OCI-LY7 (cell line): ENCODE measurements at regions not wholly inside any gene's neighbourhood (a gene's known extent, or its start where the extent isn't known, plus 50 kb on each side); places are given as distances from the start of the nearest gene placed in this dataset.
"Not testable (repeated sequence)": the region's sequence is repeated elsewhere in the genome, so short reads cannot be mapped to it uniquely, and the experiment has no call there.

Experiments used
- BruUV-seq: library from RNA; stranded (reverse); fragments of 400-500 nt; replicated peaks from 2 replicates; lab custom pipeline; 2021; lab: Mats Ljungman, UMichigan
- CTCF ChIA-PET: fragments of 300-600 bp; sonication (Branson Sonifier 250); formaldehyde crosslinking; loops from one replicate; lab custom pipeline; 2022; ENCODE audit warnings: antibody characterized with exemption; ENCODE audit not compliant: unreplicated experiment; lab: Charles Lee
- POLR2A ChIA-PET: fragments of 300-600 bp; sonication (Branson Sonifier 250); formaldehyde crosslinking; loops from one replicate; lab custom pipeline; 2022; ENCODE audit warnings: antibody characterized with exemption; lab: Charles Lee
- DNase-seq: peaks from one replicate; pipeline ENCODE4 v3.0.0-alpha.2; 2015; ENCODE audit warnings: low spot score
- H2AFZ ChIP-seq: fragments of 200-600 bp; sonication (generic), shearing (Covaris generic); 2 replicates; pipeline ENCODE4 v1.6.1; 2014; ENCODE audit warnings: mild to moderate bottlenecking, antibody characterized with exemption, low read length, moderate library complexity
- H3K27ac ChIP-seq: fragments of 200-600 bp; sonication (generic); 2 replicates; pipeline ENCODE4 v1.5.1; 2014; ENCODE audit warnings: mixed run types, low read depth, mild to moderate bottlenecking, moderate library complexity, low read length, inconsistent platforms; ENCODE audit not compliant: poor library complexity, severe bottlenecking
- H3K36me3 ChIP-seq: fragments of 200-600 bp; sonication (generic); 2 replicates; pipeline ENCODE4 v1.6.1; 2014; ENCODE audit warnings: mild to moderate bottlenecking, antibody characterized with exemption, low read length, moderate library complexity, mixed read lengths; ENCODE audit not compliant: insufficient read depth
- H3K4me1 ChIP-seq: fragments of 200-600 bp; sonication (generic); 2 replicates; pipeline ENCODE4 v1.5.1; 2014; ENCODE audit warnings: mild to moderate bottlenecking, low read length; ENCODE audit not compliant: insufficient read depth, poor library complexity, severe bottlenecking
- H3K4me2 ChIP-seq: fragments of 200-600 bp; sonication (generic); 2 replicates; pipeline ENCODE4 v1.6.1; 2014; ENCODE audit warnings: mild to moderate bottlenecking, low read length
- H3K4me3 ChIP-seq: fragments of 200-600 bp; sonication (generic); 2 replicates; pipeline ENCODE4 v1.5.1; 2014; ENCODE audit warnings: mild to moderate bottlenecking, low read depth, low read length; ENCODE audit not compliant: poor library complexity, severe bottlenecking
- H3K79me2 ChIP-seq: fragments of 200-600 bp; sonication (generic); 2 replicates; pipeline ENCODE4 v1.6.1; 2016; ENCODE audit warnings: low read depth, mild to moderate bottlenecking, low read length, moderate library complexity, mixed read lengths; ENCODE audit not compliant: insufficient read depth
- H3K9me2 ChIP-seq: fragments of 200-600 bp; sonication (generic); 2 replicates; pipeline ENCODE4 v1.6.1; 2016; ENCODE audit warnings: mild to moderate bottlenecking, low read length, mixed read lengths; ENCODE audit not compliant: insufficient read depth
- H3K9me3 ChIP-seq: fragments of 200-600 bp; sonication (generic); 2 replicates; pipeline ENCODE4 v1.6.1; 2014; ENCODE audit warnings: mild to moderate bottlenecking, mixed run types, low read length, mixed read lengths
- H4K20me1 ChIP-seq: fragments of 200-600 bp; sonication (generic); 2 replicates; pipeline ENCODE4 v1.6.1; 2014; ENCODE audit warnings: mild to moderate bottlenecking, antibody characterized with exemption, low read length, moderate library complexity, mixed read lengths; ENCODE audit not compliant: insufficient read depth
- CTCF ChIP-seq: fragments of 200-600 bp; sonication (generic); conservative IDR thresholded peaks from 2 replicates; pipeline ENCODE4 v1.5.1; 2014; ENCODE audit warnings: mild to moderate bottlenecking, antibody characterized with exemption, low read length, moderate library complexity, mixed read lengths
- EZH2phosphoT487 ChIP-seq: fragments of 200-600 bp; sonication (generic); IDR thresholded peaks from 2 replicates; pipeline ENCODE4 v1.6.1; 2018; ENCODE audit warnings: low read depth, borderline replicate concordance, mild to moderate bottlenecking, mixed run types, antibody characterized with exemption, low read length, moderate library complexity, mixed read lengths
- intact Hi-C: fragments of 100-400 bp; cut with micrococcal nuclease; formaldehyde crosslinking; loops from one replicate; pipeline ENCODE4 v1.10.0; 2022; ENCODE audit not compliant: unreplicated experiment

GRCh38 chr3:88744896-88745295 lies 362.5 kb upstream of the EPHA3 start:
- Histone ChIP-seq H3K4me1 (no peaks in the 10 kb centered on the region), H3K79me2 (no peaks in the 10 kb centered on the region), H3K4me3 (no peak overlapping the region), H3K4me2 (no peak overlapping the region), H3K36me3 (no peaks in the 10 kb centered on the region), H4K20me1 (no peaks in the 10 kb centered on the region), H3K9me3 (no peaks in the 10 kb centered on the region), H3K27ac (no peak overlapping the region), H3K9me2 (no peaks in the 10 kb centered on the region), H2AFZ (no peak overlapping the region)
- DNase-seq: no peak
- intact Hi-C loops: no loop called here
- ChIA-PET CTCF (interaction anchor here (0.6 kb wide), 1 partner anchor 29 kb away, joined by 3 read pairs; no protein-coding TSS in a partner anchor), POLR2A (interaction anchor here (0.7 to 1.0 kb wide), 2 partner anchors 10 to 11 kb away, joined by 3 read pairs; no protein-coding TSS in a partner anchor)
- no TSS peak for BruUV-seq
- TF ChIP-seq CTCF: no peak
- no peak for TF ChIP-seq EZH2phosphoT487

- H4K20me1 ChIP-seq, DNase-seq, H3K4me3 ChIP-seq, H3K9me3 ChIP-seq, H3K9me2 ChIP-seq, H3K4me1 ChIP-seq, H3K79me2 ChIP-seq, H3K27ac ChIP-seq, intact Hi-C loops, CTCF ChIA-PET, H2AFZ ChIP-seq, POLR2A ChIA-PET, H3K4me2 ChIP-seq, H3K36me3 ChIP-seq, BruUV-seq: not testable (repeated sequence)
Observed at GRCh38 chr3:88747145-88747544, 360.3 kb upstream of the EPHA3 start.

GRCh38 chr3:88758676-88759075 lies 348.7 kb upstream of the EPHA3 start:
- ChIA-PET POLR2A (interaction anchor here (0.6 kb wide), 1 partner anchor 16 kb away, joined by 3 read pairs; no protein-coding TSS in a partner anchor), CTCF (no interaction called here)
- TF ChIP-seq CTCF (no peak), EZH2phosphoT487 (no peak)
- no peaks in the 10 kb centered on the region for H3K4me1 ChIP-seq
- no peaks in the 10 kb centered on the region for H3K9me2 ChIP-seq
- DNase-seq: no peak
- H4K20me1 ChIP-seq: no peaks in the 10 kb centered on the region
- intact Hi-C loops: no loop called here
- H3K4me2 ChIP-seq: no peak overlapping the region
- H3K27ac ChIP-seq: no peak overlapping the region
- H2AFZ ChIP-seq: no peak overlapping the region
- no peaks in the 10 kb centered on the region for H3K79me2 ChIP-seq
- no peak overlapping the region for H3K4me3 ChIP-seq
- no peaks in the 10 kb centered on the region for H3K9me3 ChIP-seq
- H3K36me3 ChIP-seq: no peaks in the 10 kb centered on the region
- no TSS peak for BruUV-seq
